Smooth muscle cell (in vitro differentiated cells): ENCODE measurements at regions not wholly inside any gene's neighbourhood (a gene's known extent, or its start where the extent isn't known, plus 50 kb on each side); places are given as distances from the start of the nearest gene placed in this dataset.
"Not testable (repeated sequence)": the region's sequence is repeated elsewhere in the genome, so short reads cannot be mapped to it uniquely, and the experiment has no call there.

Experiments
- DNase-seq: peaks from one replicate; lab custom pipeline; 2025; ENCODE audit not compliant: unreplicated experiment; lab: John Stamatoyannopoulos, UW
- H2AFZ ChIP-seq: fragments of 200-600 bp; sonication (generic); 2 replicates; pipeline ENCODE4 v1.6.0; 2016; ENCODE audit warnings: antibody characterized with exemption, low read depth, mild to moderate bottlenecking
- H3F3A ChIP-seq: fragments of 200-600 bp; sonication (generic); 2 replicates; pipeline ENCODE4 v1.6.0; 2017; ENCODE audit warnings: antibody characterized with exemption, low read depth
- H3K27ac ChIP-seq: fragments of 200-600 bp; sonication (generic); 2 replicates; pipeline ENCODE4 v1.5.1; 2016; ENCODE audit warnings: low read depth, mild to moderate bottlenecking
- H3K27me3 ChIP-seq: fragments of 200-600 bp; sonication (generic); 2 replicates; pipeline ENCODE4 v1.6.1; 2016; ENCODE audit warnings: low read depth, mild to moderate bottlenecking
- H3K36me3 ChIP-seq: fragments of 200-600 bp; sonication (generic); 2 replicates; pipeline ENCODE4 v1.5.1; 2016; ENCODE audit warnings: low read depth
- H3K4me1 ChIP-seq: fragments of 200-600 bp; sonication (generic); 2 replicates; pipeline ENCODE4 v1.5.1; 2016; ENCODE audit warnings: low read depth
- H3K4me2 ChIP-seq: fragments of 200-600 bp; sonication (generic); 2 replicates; pipeline ENCODE4 v1.6.0; 2016; ENCODE audit warnings: mild to moderate bottlenecking
- H3K4me3 ChIP-seq: fragments of 200-600 bp; sonication (generic); 2 replicates; pipeline ENCODE4 v1.5.1; 2016; ENCODE audit warnings: mild to moderate bottlenecking
- H3K79me2 ChIP-seq: fragments of 200-600 bp; sonication (generic); 2 replicates; pipeline ENCODE4 v1.6.0; 2016; ENCODE audit warnings: low read depth, mild to moderate bottlenecking
- H3K9ac ChIP-seq: fragments of 200-600 bp; sonication (generic); 2 replicates; pipeline ENCODE4 v1.6.0; 2016; ENCODE audit warnings: low read depth
- H3K9me3 ChIP-seq: fragments of 200-600 bp; sonication (generic); replicated peaks from 2 replicates; pipeline ENCODE4 v1.5.1; 2016; ENCODE audit warnings: low read depth
- H4K20me1 ChIP-seq: fragments of 200-600 bp; sonication (generic); 2 replicates; pipeline ENCODE4 v1.6.0; 2016; ENCODE audit warnings: low read depth
- WGBS: methylation state at CpG from one replicate; pipeline ENCODE4 v1.1.7; 2016; ENCODE audit warnings: low lambda C conversion rate; 5-methylcytosine and 5-hydroxymethylcytosine counted together
- TF ChIP-seq, protein P1 (sequence below): fragments of 200-600 bp; sonication (generic); IDR thresholded peaks from 2 replicates; pipeline ENCODE4 v1.5.1; 2017; ENCODE audit warnings: borderline replicate concordance, mild to moderate bottlenecking, antibody characterized with exemption; ENCODE audit not compliant: insufficient read depth, poor library complexity, severe bottlenecking

DNA sequence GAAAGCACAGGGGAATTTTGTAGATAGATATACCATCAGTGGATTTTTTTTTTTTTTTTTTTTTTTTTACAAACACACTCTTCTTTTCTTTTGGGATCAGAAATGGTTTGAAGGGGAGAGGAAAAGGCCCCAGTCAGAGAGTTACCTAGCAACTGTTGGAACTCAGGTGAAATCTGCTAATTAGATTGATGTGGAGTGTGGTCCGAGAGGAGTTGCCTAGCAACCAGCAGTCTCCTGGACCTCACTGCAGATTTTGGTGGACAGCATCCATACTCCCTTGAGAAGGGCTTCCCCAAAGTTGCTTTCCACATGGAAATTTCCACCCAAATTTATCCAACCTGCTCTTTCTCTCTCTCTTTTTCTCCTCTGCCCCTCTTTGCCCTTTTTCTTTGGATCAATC lies 165.4 kb downstream of the UTP18 start:
- H3K9ac ChIP-seq, result no peak overlapping the region
- no peaks in the 10 kb centered on the region for H3K79me2 ChIP-seq
- WGBS, result 89% methylated on average over 1 of the region's 1 CpG
- DNase-seq, result no peak
- H3K36me3 ChIP-seq, result no peaks in the 10 kb centered on the region
- H3F3A ChIP-seq, result no peaks in the 10 kb centered on the region
- no peaks in the 10 kb centered on the region for H3K4me1 ChIP-seq
- H4K20me1 ChIP-seq, result no peaks in the 10 kb centered on the region
- H2AFZ ChIP-seq, result no peak overlapping the region
- H3K27ac ChIP-seq, result no peak overlapping the region
- H3K9me3 ChIP-seq, result no peaks in the 10 kb centered on the region
- no peak overlapping the region for H3K4me3 ChIP-seq
- H3K27me3 ChIP-seq, result no peaks in the 10 kb centered on the region
- no peak overlapping the region for H3K4me2 ChIP-seq
- TF ChIP-seq, protein P1, sequence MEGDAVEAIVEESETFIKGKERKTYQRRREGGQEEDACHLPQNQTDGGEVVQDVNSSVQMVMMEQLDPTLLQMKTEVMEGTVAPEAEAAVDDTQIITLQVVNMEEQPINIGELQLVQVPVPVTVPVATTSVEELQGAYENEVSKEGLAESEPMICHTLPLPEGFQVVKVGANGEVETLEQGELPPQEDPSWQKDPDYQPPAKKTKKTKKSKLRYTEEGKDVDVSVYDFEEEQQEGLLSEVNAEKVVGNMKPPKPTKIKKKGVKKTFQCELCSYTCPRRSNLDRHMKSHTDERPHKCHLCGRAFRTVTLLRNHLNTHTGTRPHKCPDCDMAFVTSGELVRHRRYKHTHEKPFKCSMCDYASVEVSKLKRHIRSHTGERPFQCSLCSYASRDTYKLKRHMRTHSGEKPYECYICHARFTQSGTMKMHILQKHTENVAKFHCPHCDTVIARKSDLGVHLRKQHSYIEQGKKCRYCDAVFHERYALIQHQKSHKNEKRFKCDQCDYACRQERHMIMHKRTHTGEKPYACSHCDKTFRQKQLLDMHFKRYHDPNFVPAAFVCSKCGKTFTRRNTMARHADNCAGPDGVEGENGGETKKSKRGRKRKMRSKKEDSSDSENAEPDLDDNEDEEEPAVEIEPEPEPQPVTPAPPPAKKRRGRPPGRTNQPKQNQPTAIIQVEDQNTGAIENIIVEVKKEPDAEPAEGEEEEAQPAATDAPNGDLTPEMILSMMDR, result no peak

DNA sequence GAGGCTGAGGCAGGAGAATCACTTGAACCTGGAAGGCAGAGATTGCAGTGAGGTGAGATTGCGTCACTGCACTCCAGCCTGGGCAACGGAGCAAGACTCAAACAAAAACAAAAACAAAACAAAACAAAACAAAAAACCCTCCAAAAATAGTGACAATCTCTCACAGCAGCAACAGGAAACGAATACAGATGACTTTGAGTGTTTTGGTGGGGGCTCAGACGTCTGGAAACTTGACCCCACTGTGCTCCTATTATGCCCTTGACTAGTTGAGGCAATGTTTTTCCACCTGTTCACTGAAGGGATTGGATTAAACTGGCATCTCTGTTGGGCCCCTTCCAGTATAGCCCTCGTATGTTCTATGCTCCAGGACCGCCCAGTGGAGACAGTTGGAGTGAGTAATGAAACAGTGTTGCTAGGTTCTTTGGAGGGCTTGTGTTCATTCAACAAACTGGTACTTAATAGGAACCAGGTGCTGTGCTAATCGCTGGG lies 167.0 kb downstream of the UTP18 start:
- no peaks in the 10 kb centered on the region for H3K9me3 ChIP-seq
- DNase-seq, result no peak
- TF ChIP-seq, protein P1, result no peak
- no peaks in the 10 kb centered on the region for H3F3A ChIP-seq
- H3K27me3 ChIP-seq, result no peaks in the 10 kb centered on the region
- H3K4me3 ChIP-seq, result no peak overlapping the region
- no peak overlapping the region for H3K9ac ChIP-seq
- 78% methylated on average over 7 of the region's 7 CpGs for WGBS
- H4K20me1 ChIP-seq, result no peaks in the 10 kb centered on the region
- no peaks in the 10 kb centered on the region for H3K79me2 ChIP-seq
- no peak overlapping the region for H3K27ac ChIP-seq
- no peaks in the 10 kb centered on the region for H3K36me3 ChIP-seq
- no peak overlapping the region for H2AFZ ChIP-seq
- H3K4me2 ChIP-seq, result no peak overlapping the region
- no peaks in the 10 kb centered on the region for H3K4me1 ChIP-seq

DNA sequence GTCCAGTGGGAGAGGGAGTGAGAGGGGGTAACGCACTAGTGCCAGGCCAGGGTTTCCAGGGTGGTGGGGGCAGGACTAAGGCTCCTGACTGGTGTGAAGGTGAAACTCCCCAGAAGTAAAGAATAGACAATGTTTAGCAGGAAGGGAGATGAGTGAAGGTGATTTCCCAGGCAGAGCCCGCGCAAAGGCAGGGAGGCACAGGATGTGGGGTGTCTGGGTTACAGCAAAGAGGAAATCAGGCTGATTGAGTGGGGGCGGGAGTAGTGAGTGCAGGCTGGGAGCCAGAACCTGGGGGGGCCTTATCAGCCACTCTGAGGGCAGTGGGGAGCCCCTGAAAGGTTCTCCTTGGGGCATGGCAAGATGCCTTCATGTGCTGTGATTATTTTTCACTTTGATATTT lies 167.5 kb downstream of the UTP18 start:
- Histone ChIP-seq H3K9ac (no peak overlapping the region), H3K27me3 (no peaks in the 10 kb centered on the region), H4K20me1 (no peaks in the 10 kb centered on the region), H3K4me3 (no peak overlapping the region), H3K9me3 (no peaks in the 10 kb centered on the region), H3K36me3 (no peaks in the 10 kb centered on the region), H3K4me1 (no peaks in the 10 kb centered on the region), H2AFZ (no peak overlapping the region), H3K4me2 (no peak overlapping the region), H3K79me2 (no peaks in the 10 kb centered on the region), H3F3A (no peaks in the 10 kb centered on the region), H3K27ac (no peak overlapping the region)
- DNase-seq, result no peak
- 89% methylated on average over 4 of the region's 4 CpGs for WGBS
- TF ChIP-seq, protein P1, result no peak

DNA sequence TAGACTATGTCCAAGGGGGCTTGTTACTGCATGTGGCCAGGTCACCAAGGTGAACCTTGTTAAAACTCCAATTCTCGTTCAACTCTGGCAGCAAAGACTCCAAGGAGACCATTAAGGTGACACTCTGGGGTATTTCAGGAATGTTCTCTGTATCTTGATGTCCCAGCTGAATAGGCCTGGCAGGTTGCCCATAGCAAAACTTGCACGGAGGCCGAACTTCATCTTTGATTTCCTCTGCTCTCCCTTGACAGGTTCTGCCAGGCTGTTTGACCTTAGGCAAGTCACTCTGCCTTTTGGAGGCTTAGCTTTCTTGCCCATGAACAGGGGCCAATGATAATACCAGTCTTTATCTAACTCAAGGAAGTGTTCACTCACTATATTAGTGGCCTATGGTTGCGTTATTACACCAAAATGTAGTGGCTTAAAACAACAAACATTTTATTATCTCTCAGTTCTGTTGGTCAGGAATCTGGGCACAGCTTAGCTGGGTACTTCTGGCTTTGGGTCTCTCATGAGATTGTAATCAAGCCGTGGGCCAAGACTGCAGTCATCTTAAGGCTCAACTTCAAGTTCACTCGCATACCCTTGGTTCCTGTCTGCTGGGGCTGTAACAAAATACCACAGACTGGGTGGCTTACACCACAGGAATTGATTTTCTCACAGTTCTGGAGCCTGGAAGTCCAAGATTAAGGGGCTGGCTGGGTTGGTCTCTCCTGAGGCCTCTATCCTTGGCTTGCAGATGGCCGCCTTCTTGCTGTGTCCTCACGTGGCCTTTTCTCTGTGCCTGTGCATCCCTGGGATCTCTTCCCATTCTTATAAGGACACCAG lies 168.5 kb downstream of the UTP18 start:
- no peak for DNase-seq
- Histone ChIP-seq H3K4me2 (no peak overlapping the region), H3K4me1 (no peaks in the 10 kb centered on the region), H3K4me3 (no peak overlapping the region), H3K9ac (no peak overlapping the region), H3K79me2 (no peaks in the 10 kb centered on the region), H3K27ac (no peak overlapping the region), H3F3A (no peaks in the 10 kb centered on the region), H2AFZ (no peak overlapping the region), H3K36me3 (no peaks in the 10 kb centered on the region), H3K9me3 (no peaks in the 10 kb centered on the region), H4K20me1 (no peaks in the 10 kb centered on the region), H3K27me3 (no peaks in the 10 kb centered on the region)
- WGBS, result 81% methylated on average over 8 of the region's 8 CpGs
- TF ChIP-seq, protein P1, result no peak

DNA sequence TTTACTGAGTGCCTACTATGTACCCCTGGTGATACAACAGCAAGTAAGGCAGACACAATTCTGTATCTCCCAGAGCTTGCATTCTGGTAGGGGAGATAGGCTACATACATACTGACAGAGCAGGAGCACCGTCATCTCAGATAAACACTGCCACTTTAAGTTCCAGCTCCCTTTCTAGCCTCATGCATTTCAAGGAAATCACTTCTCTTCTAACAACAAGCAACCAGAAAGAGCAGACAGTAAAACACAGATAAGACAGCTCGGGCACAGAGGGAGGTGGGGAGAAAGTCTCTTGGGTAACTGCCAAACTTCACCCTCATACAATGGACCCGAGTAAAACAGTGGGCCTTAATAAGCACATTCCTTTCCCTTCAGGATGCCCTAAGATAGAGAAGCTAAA lies 169.6 kb downstream of the UTP18 start:
- 40% methylated on average over 3 of the region's 3 CpGs for WGBS
- H3K27me3 ChIP-seq, H2AFZ ChIP-seq, H3F3A ChIP-seq, H3K36me3 ChIP-seq, H3K4me1 ChIP-seq, H3K79me2 ChIP-seq, DNase-seq, H3K4me2 ChIP-seq, H4K20me1 ChIP-seq, H3K9ac ChIP-seq, H3K9me3 ChIP-seq, H3K4me3 ChIP-seq, H3K27ac ChIP-seq: not testable (repeated sequence)
